Ovary (tissue), 3 donors: ENCODE measurements at regions not wholly inside any gene's neighbourhood (a gene's known extent, or its start where the extent isn't known, plus 50 kb on each side); places are given as distances from the start of the nearest gene placed in this dataset.

Source experiments
- CTCF ChIP-seq, 3 donors: fragments of 450-650 bp in 2 of 3; fragments of 200-600 bp in 1 of 3; IDR thresholded peaks; one replicate each; pipeline versions ENCODE4 v1.5.1 to v1.8.0; 2016 to 2022; ENCODE audit warnings: antibody characterized with exemption in 3 of 3, mild to moderate bottlenecking in 1 of 3
- POLR2A ChIP-seq: fragments of 450-650 bp; IDR thresholded peaks from one replicate; pipeline ENCODE4 v1.6.1; 2017; ENCODE audit warnings: antibody characterized with exemption, mild to moderate bottlenecking, moderate library complexity
- donor health status: DM: no; HTN: no; CAD: no.

GRCh38 chr7:109354000-109354399, 784.3 kb downstream of the DNAJB9 start:
- TF ChIP-seq CTCF (IDR thresholded peaks at IDR 0.05) = no peak
- no peak for TF ChIP-seq POLR2A
